NOMO-1 treated with dmso at 0.1 percent for 144 hours (cell line): ENCODE measurements at regions not wholly inside any gene's neighbourhood (a gene's known extent, or its start where the extent isn't known, plus 50 kb on each side); places are given as distances from the start of the nearest gene placed in this dataset.

ENCODE experiments used
- DNase-seq: peaks from one replicate; lab custom pipeline; 2025; ENCODE audit not compliant: unreplicated experiment; lab: John Stamatoyannopoulos, UW

DNA sequence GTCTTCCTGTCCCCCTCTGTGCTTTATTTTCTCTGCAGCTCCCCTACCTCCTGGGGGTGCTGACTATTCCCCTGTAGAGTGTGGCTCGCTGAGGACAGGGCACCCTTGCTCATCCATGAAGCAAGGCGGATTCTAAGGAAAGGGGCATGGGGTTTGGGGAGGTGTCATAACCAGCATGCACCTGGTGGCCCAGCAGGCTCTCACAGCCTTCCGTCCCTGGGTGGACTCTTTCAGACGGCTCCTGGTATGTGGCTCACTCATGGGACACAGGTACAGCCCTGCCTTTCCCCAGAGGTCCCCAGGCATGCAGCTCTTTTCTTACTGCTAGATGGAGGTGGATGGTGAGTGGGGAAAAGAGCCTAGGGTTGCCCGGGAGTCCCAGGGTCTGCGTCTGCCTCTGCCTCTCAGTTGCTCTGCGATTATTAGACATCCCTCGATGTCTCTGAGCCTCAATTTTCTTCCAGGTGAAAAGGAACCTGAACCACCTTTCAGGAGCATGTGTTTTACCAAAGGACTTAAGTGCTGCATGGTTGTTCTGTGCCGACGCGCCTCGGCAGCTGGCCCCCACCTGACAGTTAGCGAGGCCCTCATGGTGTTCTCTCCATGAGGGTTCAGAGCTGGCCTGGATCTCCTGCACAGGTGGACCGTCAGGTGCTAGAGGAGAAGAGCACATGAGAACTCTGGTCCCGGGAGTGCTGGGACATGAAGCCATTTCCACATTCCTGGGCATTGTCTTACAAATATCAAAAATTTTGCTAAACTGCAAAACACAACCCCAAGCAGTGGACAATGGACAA lies 172.5 kb upstream of the SHH start:
- DNase-seq, result no peak

DNA sequence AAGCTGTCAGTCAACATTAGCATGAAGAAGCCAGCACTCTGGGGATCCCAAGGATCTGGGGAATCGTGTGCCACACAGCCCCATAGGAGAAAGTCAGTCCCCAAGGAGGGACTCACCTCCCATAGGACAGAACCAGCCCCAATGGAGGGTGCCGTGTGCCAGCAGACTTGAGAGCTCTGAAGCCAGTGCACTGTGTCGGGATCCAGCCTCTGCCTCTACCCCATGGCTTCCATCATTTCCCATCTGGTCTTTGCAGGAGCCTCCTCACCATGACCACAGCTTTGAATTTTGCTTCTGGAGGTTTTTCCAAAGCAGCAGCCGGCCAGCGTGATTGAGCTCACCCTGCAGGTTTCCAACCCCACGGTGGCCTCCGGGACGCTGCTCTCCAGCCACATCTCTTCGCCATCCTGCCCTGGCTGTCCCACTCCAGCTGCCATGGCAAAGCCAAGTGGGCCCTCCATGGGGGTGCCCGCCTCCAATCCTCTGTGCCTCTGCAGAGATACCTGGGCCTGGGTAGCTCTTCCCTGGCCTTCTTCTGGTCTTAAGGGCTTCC lies 171.8 kb upstream of the SHH start:
- DNase-seq, result no peak

DNA sequence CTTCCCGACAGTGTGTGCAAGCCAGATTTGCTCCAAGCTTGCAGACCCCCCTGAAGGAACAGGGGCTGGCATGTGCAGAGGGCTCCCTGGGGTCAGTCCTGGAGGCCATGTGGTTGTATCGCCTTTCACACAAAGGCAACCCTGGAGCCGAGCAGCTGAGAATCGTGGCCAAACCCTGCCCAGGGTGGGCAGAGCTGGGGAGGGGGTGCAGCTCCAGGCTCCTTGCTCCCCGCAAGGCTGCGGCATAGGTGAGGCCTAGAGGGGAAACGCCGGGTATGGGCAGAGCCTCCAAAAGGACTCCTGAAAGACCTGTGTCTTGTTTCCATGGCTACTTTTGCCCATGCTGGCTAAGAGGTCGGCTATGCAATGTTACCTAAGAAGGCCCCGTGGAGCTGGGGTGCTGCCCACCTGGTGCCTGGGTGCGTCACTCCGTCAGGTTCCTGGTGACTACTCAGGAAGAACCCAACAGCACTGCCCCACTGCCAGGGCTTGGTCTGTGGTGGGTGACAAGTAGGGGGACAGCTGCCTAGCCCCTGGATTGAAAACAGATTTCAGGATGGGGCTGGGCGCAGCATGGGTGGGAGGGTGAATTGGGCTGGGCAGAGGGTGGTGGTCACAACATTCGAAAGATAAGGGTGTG lies 171.0 kb upstream of the SHH start:
- no peak for DNase-seq

GRCh38 chr7:155981703-155982102 lies 169.4 kb upstream of the SHH start:
- DNase-seq, result no peak

- DNase-seq, result no peak
Measured at GRCh38 chr7:155980841-155981240, 168.6 kb upstream of the SHH start.

DNA sequence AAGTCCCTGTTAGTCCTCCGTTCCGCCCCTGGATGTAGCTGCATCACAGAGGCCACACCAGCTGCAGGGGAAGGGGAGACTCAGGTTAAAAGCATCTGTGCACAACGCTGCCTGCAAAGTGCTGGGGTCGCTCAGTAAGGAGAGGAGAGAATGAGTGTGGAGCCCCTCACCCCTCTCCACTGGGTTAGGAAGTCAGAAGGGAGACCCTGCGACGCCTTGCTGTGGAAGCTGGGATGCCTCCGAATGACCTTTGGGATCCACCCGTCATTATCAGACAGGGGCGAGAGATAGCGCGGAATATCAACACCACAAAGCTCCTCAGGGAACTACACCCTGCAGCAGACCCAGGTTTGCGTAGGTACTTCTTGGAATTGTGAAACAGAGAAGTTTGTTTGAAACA lies 167.7 kb upstream of the SHH start:
- no peak for DNase-seq

DNA sequence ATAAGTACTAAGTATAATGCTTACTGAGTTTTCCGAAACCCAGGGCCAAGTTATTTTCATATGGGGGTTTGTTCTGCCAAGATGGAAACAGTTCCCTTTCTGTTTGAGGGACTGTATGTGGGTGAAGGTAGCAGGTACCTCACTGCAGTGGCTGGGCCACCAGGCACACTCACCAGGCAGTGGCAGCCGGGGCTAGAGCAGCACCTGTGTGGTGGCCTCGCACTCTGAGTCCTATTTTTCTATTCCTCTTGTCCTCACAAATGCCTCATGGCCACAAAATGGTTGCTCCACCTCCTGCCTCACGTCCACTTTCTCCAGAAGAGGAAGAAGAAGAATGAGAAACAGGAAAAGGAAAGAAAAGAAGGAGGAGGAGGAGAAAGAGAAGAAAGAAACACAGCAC lies 167.3 kb upstream of the SHH start:
- no peak for DNase-seq

DNA sequence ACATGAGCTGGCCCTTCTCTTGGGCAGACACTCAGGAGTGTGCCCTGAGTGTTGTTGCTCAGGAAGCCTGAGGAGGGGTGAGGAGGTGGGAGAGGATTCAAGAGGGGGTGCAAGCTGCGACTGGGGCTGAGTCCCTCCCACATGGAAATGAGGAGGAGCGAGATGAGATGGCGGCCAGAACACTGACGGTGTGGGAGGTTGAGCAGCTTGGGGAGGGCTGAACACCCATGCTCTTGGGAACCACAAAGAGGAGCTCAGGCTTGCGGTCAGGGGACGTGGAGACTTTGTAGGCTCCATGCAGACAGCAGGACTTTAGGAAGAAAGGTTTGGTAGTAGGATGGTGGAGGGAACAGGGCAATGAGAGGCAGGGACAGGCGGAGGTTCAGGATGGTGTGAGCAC lies 163.2 kb upstream of the SHH start:
- DNase-seq, result no peak

DNA sequence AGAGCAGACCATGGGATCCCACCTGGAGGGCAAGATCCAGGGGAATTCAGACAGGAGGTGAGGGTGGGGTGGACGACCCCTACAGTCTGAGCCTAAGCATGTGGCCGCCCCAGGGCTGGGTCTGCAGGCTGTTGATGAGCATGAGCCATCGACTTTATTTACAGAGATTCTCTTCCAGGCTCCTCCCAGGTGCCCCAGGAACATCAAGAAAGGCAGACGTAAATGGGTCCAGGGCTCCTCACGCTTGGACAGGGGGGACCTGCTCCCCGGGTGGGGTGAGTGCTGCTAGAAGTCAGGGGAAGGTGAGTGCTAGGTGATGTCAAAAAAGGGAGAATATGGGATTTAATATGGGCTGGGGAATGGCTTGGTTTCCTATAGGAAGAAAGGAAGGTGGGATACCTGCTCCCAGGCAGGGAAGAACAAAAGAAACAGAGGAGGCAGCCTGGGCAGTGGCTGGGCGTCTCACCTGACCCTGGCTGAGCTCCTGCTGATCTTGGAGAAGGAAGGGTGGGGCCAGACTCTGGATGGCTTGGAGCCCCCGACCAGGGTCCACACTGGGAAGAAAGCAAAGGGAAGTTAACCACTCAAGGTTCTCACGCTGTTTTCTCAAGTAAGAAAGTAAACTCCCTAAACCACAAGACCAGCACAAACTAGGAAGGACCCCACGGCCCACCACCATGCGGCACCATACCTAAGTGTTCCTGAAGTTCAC lies 162.1 kb upstream of the SHH start:
- DNase-seq, result no peak

GRCh38 chr7:155973451-155973997 lies 161.3 kb upstream of the SHH start:
- no peak for DNase-seq

GRCh38 chr7:155972651-155973390 lies 160.6 kb upstream of the SHH start:
- no peak for DNase-seq

- DNase-seq, result no peak
Measured at GRCh38 chr7:155972247-155972646, 160.0 kb upstream of the SHH start.

DNA sequence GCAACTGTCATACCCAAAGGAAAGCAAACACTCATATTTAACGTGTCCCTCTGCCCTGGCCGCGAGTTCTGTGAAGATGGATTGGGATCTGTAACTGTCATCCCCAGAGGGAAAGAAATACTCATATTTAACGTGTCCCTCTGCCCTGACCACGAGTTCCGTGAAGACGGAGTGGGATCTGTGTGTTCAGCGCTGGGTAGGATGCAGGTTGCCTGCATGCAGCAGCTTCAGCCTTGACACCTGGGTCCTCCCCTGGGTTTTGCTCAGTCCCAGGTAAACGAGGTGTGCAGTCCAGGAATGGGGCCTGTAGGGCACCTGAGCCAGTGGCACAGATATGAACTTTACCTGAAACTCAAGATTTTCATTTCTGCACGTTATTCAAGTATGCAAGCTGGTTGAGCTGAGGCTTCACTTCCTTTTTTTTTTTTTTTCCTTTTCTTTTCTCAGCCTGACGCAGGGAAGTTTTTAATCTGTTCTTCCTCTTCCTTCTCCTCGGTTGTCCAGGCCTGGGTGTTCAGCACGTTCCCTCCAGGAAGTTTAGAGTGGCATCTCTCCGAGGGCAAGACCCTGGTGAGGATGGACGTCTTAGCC lies 159.0 kb upstream of the SHH start:
- no peak for DNase-seq

- DNase-seq, result no peak
Measured at GRCh38 chr7:155969192-155969929, 157.1 kb upstream of the SHH start.

GRCh38 chr7:155965010-155965409 lies 152.7 kb upstream of the SHH start:
- DNase-seq, result no peak

DNA sequence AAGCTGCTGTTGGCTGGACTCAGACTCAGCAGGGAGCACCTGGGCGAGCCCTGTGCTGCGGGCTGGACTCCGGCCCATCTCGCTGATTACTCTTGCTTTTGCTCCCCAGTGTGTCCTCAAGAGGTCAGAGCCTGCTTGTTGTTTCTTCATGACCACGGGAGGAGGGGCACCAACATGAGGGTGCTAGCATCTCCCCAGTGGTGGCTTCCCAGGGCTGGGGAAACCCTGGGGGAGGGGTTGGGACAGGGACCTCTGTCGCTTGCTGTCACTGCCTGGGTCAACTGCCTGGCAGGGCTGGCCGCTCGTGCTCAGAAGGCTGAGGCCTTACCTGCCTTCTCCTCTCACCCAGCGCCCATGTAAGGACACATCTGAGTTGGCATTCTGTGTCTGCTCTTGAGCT lies 152.3 kb upstream of the SHH start:
- DNase-seq, result no peak

DNA sequence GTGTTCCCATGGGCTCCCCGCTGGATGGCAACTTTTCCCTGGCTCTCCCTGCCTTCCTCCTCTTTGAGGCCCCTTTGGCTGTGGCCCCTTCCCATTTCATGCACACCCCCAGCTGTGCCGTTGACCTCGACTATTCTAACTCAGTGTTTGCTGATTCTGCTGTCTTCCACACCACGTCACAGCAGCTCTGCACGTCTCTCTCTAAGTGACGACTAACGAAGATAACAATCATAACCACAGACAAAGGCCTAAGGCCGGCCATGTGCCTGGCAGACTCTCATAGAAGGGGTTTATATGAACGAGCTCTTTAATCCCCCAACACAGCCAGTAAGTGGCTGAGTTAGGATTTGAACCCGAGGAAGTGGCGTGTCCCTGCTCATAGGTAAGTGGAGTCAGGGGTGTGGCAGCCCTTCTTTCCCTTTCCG lies 151.5 kb upstream of the SHH start:
- no peak for DNase-seq

GRCh38 chr7:155963356-155963755 lies 151.1 kb upstream of the SHH start:
- no peak for DNase-seq

- DNase-seq, result no peak
Measured at GRCh38 chr7:155962968-155963300, 150.7 kb upstream of the SHH start.
